GM12878 (cell line): ENCODE measurements at regions not wholly inside any gene's neighbourhood (a gene's known extent, or its start where the extent isn't known, plus 50 kb on each side); places are given as distances from the start of the nearest gene placed in this dataset.

ENCODE experiments used
- ATAC-seq: fragments of 200-7000 bp; cut with Tn5 transposase; 3 replicates; pipeline ENCODE4 v1.9.1; 2020; ENCODE audit warnings: mild to moderate bottlenecking, moderate library complexity
- BruUV-seq: library from RNA; stranded (reverse); fragments of 400-500 nt; replicated peaks from 2 replicates; lab custom pipeline; 2021; lab: Mats Ljungman, UMichigan
- CTCF ChIA-PET: fragments of 300-600 bp; sonication (Branson Sonifier 250); formaldehyde crosslinking; extraction: SDS; loops from one replicate; lab custom pipeline; 2021; ENCODE audit warnings: inconsistent platforms; lab: Yijun Ruan, JAX
- POLR2A ChIA-PET: fragments of 350-600 bp; formaldehyde crosslinking; extraction: SDS; loops from one replicate; lab custom pipeline; 2021; ENCODE audit warnings: inconsistent platforms; lab: Charles Lee
- RAD21 ChIA-PET: fragments of 300-600 bp; sonication (Branson Sonifier 250); formaldehyde crosslinking; loops from one replicate; lab custom pipeline; 2023; ENCODE audit warnings: antibody characterized with exemption; ENCODE audit not compliant: unreplicated experiment; lab: Charles Lee
- SMC1A ChIA-PET: fragments of 300-600 bp; sonication (Branson Sonifier 250); formaldehyde crosslinking; loops from one replicate; lab custom pipeline; 2023; ENCODE audit not compliant: unreplicated experiment, uncharacterized antibody; lab: Charles Lee
- DNase-seq: peaks from one replicate; pipeline ENCODE4 v3.0.0-alpha.2; 2011; ENCODE audit warnings: low read depth, low spot score
- FAIRE-seq: peaks from 3 replicates; lab custom pipeline; 2011; peaks lifted over from hg19 to GRCh38; lab: Jason Lieb, UNC
- H2AFZ ChIP-seq: 2 replicates; pipeline ENCODE4 v1.6.0; 2011; ENCODE audit warnings: low read depth, low read length, control low read depth; ENCODE audit not compliant: control insufficient read depth
- H3K27ac ChIP-seq: 2 replicates; pipeline ENCODE4 v1.5.1; 2011; ENCODE audit warnings: control low read depth; ENCODE audit not compliant: control insufficient read depth, insufficient read depth
- H3K27me3 ChIP-seq, 2 experiments: replicated peaks in 1 of 2; 2 replicates each; pipeline versions ENCODE4 v1.6.0 to v1.6.1; 2011; ENCODE audit warnings: low read length in 1 of 2; ENCODE audit not compliant: control insufficient read depth in 2 of 2, insufficient read depth in 2 of 2
- H3K36me3 ChIP-seq, 2 experiments: 2 replicates each; pipeline ENCODE4 v1.5.1; 2011; ENCODE audit warnings: low read length in 1 of 2; ENCODE audit not compliant: control insufficient read depth in 2 of 2, insufficient read depth in 2 of 2
- H3K4me1 ChIP-seq: 2 replicates; pipeline ENCODE4 v1.6.1; 2011; ENCODE audit warnings: mild to moderate bottlenecking, low read length, moderate library complexity, mixed read lengths; ENCODE audit not compliant: control insufficient read depth, insufficient read depth
- H3K4me2 ChIP-seq: 2 replicates; pipeline ENCODE4 v1.6.0; 2011; ENCODE audit warnings: control low read depth; ENCODE audit not compliant: control insufficient read depth, insufficient read depth
- H3K4me3 ChIP-seq: fragments of 200-600 bp; sonication (generic); 2 replicates; pipeline ENCODE4 v1.5.1; 2016
- H3K79me2 ChIP-seq: 2 replicates; pipeline ENCODE4 v1.6.0; 2011; ENCODE audit warnings: low read length; ENCODE audit not compliant: control insufficient read depth, insufficient read depth
- H3K9ac ChIP-seq: 2 replicates; pipeline ENCODE4 v1.8.0; 2011; ENCODE audit warnings: low read length, control low read depth, mixed read lengths; ENCODE audit not compliant: control insufficient read depth, insufficient read depth
- H3K9me3 ChIP-seq: replicated peaks from 3 replicates; pipeline ENCODE4 v1.5.1; 2011; ENCODE audit warnings: mild to moderate bottlenecking, low read length; ENCODE audit not compliant: control insufficient read depth, insufficient read depth
- H4K20me1 ChIP-seq: 2 replicates; pipeline ENCODE4 v1.6.0; 2011; ENCODE audit not compliant: control insufficient read depth, insufficient read depth
- EED ChIP-seq: sonication (generic); IDR thresholded peaks from 2 replicates; pipeline ENCODE4 v1.6.1; 2016; ENCODE audit warnings: antibody characterized with exemption, low read depth
- IRF4 ChIP-seq: IDR thresholded peaks from 2 replicates; pipeline ENCODE4 v1.6.1; 2011; ENCODE audit warnings: low read depth, low read length
- MYB ChIP-seq: fragments of 150-350 bp; IDR thresholded peaks from 2 replicates; pipeline ENCODE4 v1.6.1; 2014; ENCODE audit warnings: mild to moderate bottlenecking, low read depth, low read length, borderline replicate concordance
- NFXL1 ChIP-seq: fragments of 450-650 bp; IDR thresholded peaks from 2 replicates; pipeline ENCODE4 v1.6.1; 2017; ENCODE audit warnings: antibody characterized with exemption, mild to moderate bottlenecking, borderline replicate concordance
- POLR2AphosphoS2 ChIP-seq: IDR thresholded peaks from 2 replicates; pipeline ENCODE4 v1.6.1; 2011; ENCODE audit warnings: low read depth, mild to moderate bottlenecking, low read length, improper control_type of control experiment, moderate library complexity
- RCOR1 ChIP-seq: conservative IDR thresholded peaks from 2 replicates; pipeline ENCODE4 v1.6.1; 2012; ENCODE audit warnings: low read depth, low read length, improper control_type of control experiment
- REST ChIP-seq: IDR thresholded peaks from 2 replicates; pipeline ENCODE4 v1.6.1; 2012; ENCODE audit warnings: mild to moderate bottlenecking, low read depth, low read length
- SIN3A ChIP-seq: IDR thresholded peaks from 2 replicates; pipeline ENCODE4 v1.6.1; 2012; ENCODE audit warnings: low read depth, low read length, improper control_type of control experiment
- SIX5 ChIP-seq: IDR thresholded peaks from 2 replicates; pipeline ENCODE4 v1.6.1; 2011; ENCODE audit warnings: mild to moderate bottlenecking, low read depth, low read length, moderate library complexity; ENCODE audit not compliant: severe bottlenecking
- SMAD1 ChIP-seq: fragments of 450-650 bp; IDR thresholded peaks from 2 replicates; pipeline ENCODE4 v1.6.1; 2018; ENCODE audit warnings: mild to moderate bottlenecking, low read depth; ENCODE audit not compliant: partially characterized antibody
- SMAD5 ChIP-seq: IDR thresholded peaks from 2 replicates; pipeline ENCODE4 v1.6.1; 2016; ENCODE audit warnings: antibody characterized with exemption, low read depth
- SREBF1 ChIP-seq: IDR thresholded peaks from 2 replicates; pipeline ENCODE4 v1.6.1; 2012; ENCODE audit warnings: mild to moderate bottlenecking, low read length
- ZSCAN29 ChIP-seq: fragments of 450-650 bp; IDR thresholded peaks from 2 replicates; pipeline ENCODE4 v1.6.1; 2017; ENCODE audit warnings: mild to moderate bottlenecking, moderate library complexity
- WGBS: methylation state at CpG from one replicate; pipeline ENCODE4 v1.1.6; 2016; ENCODE audit warnings: low lambda C conversion rate; ENCODE audit not compliant: insufficient replicate concordance, insufficient coverage; ENCODE audit errors: missing lambda C conversion rate; 5-methylcytosine and 5-hydroxymethylcytosine counted together
- in situ Hi-C: fragments of 300-500 bp; cut with MboI; formaldehyde crosslinking; loops from 9 replicates; pipeline ENCODE4 v1.14.3; 2018; ENCODE audit warnings: mixed read lengths
- intact Hi-C: fragments of 100-400 bp; cut with micrococcal nuclease; formaldehyde crosslinking; loops from one replicate; pipeline ENCODE4 v1.14.2; 2022; ENCODE audit not compliant: unreplicated experiment

GRCh38 chr12:70165450-70165849 is 77.8 kb upstream of the CNOT2 start:
- Histone ChIP-seq H2AFZ (no peak overlapping the region), H3K36me3 (no peaks in the 10 kb centered on the region), H3K9me3 (no peaks in the 10 kb centered on the region; the same call in 2 of the 3 replicates), H3K79me2 (no peaks in the 10 kb centered on the region), H4K20me1 (no peaks in the 10 kb centered on the region), H3K4me2 (no peak overlapping the region), H3K4me1 (no peaks in the 10 kb centered on the region), H3K27ac (no peak overlapping the region), H3K4me3 (no peak overlapping the region), H3K9ac (no peak overlapping the region), H3K27me3 (no peaks in the 10 kb centered on the region)
- FAIRE-seq (no peak), ATAC-seq (no peak), DNase-seq (no peak)
- TF ChIP-seq NFXL1, result no peak
- TF ChIP-seq SMAD1, result no peak
- TF ChIP-seq MYB, result no peak
- TF ChIP-seq RCOR1, result no peak
- no peak for TF ChIP-seq SIN3A
- no peak for TF ChIP-seq IRF4
- TF ChIP-seq EED, result no peak
- TF ChIP-seq SIX5, result no peak
- TF ChIP-seq ZSCAN29, result no peak
- POLR2A ChIA-PET, result no interaction called here
- WGBS, result 13% methylated on average over 4 of the region's 4 CpGs
- intact Hi-C loops, result no loop called here
- SMC1A ChIA-PET, result no interaction called here
- no TSS peak for BruUV-seq
- in situ Hi-C loops, result no loop called here
- CTCF ChIA-PET, result no interaction called here
- RAD21 ChIA-PET, result no interaction called here

GRCh38 chr12:70176290-70176689 is 66.9 kb upstream of the CNOT2 start:
- RAD21 ChIA-PET, result no interaction called here
- no TSS peak for BruUV-seq

More at GRCh38 chr12:70176290-70176689, 66.9 kb upstream of the CNOT2 start:
- Histone ChIP-seq H3K9ac (no peak overlapping the region), H4K20me1 (no peaks in the 10 kb centered on the region), H3K9me3 (no peaks in the 10 kb centered on the region), H3K4me1 (no peaks in the 10 kb centered on the region), H2AFZ (no peak overlapping the region), H3K4me3 (no peak overlapping the region), H3K4me2 (no peak overlapping the region), H3K27me3 (no peaks in the 10 kb centered on the region), H3K79me2 (no peaks in the 10 kb centered on the region), H3K36me3 (no peaks in the 10 kb centered on the region), H3K27ac (no peak overlapping the region)
- CTCF ChIA-PET, result no interaction called here
- FAIRE-seq (no peak), DNase-seq (no peak), ATAC-seq (no peak)
- in situ Hi-C loops (no loop called here), intact Hi-C loops (no loop called here)
- SMC1A ChIA-PET, result interaction anchor here (1.2 kb wide), 1 partner anchor 276 kb away, joined by 3 read pairs; no protein-coding TSS in a partner anchor
- POLR2A ChIA-PET, result no interaction called here
- TF ChIP-seq SMAD5, result no peak
- no peak for TF ChIP-seq POLR2AphosphoS2
- no peak for TF ChIP-seq REST
- no peak for TF ChIP-seq SREBF1
